Fibroblast of the aortic adventitia (primary cell): ENCODE measurements at regions not wholly inside any gene's neighbourhood (a gene's known extent, or its start where the extent isn't known, plus 50 kb on each side); places are given as distances from the start of the nearest gene placed in this dataset.
"Not testable (repeated sequence)": the region's sequence is repeated elsewhere in the genome, so short reads cannot be mapped to it uniquely, and the experiment has no call there.

Experiments
- DNase-seq: peaks from one replicate; pipeline ENCODE4 v3.0.0-alpha.2; 2010; ENCODE audit warnings: low read depth
- H3K4me3 ChIP-seq: 2 replicates; pipeline ENCODE4 v1.5.1; 2011; ENCODE audit warnings: low read depth, mild to moderate bottlenecking, control low read depth, low read length, moderate library complexity
- CTCF ChIP-seq: IDR thresholded peaks from 2 replicates; pipeline ENCODE4 v1.5.1; 2011; ENCODE audit warnings: mild to moderate bottlenecking, low read length, control low read depth, inconsistent platforms; ENCODE audit not compliant: insufficient read depth

- no peak for DNase-seq
- no peak overlapping the region for H3K4me3 ChIP-seq
- no peak for TF ChIP-seq CTCF
These were observed 600.4 kb downstream of the RFPL4B start for GRCh38 chr6:112947507-112947906.

GRCh38 chr6:112951829-112952228 is 604.7 kb downstream of the RFPL4B start:
- no peak for DNase-seq
- H3K4me3 ChIP-seq = no peak overlapping the region
- no peak for TF ChIP-seq CTCF

- not testable (repeated sequence) for DNase-seq, H3K4me3 ChIP-seq
These were observed 608.6 kb downstream of the RFPL4B start for GRCh38 chr6:112955743-112956142.

GRCh38 chr6:112956696-112957535 is 609.8 kb downstream of the RFPL4B start:
- no peak overlapping the region for H3K4me3 ChIP-seq
- no peak for TF ChIP-seq CTCF
- DNase-seq = peak; percentile 96

- DNase-seq = no peak
- H3K4me3 ChIP-seq = no peak overlapping the region
- TF ChIP-seq CTCF = no peak
These were observed 610.4 kb downstream of the RFPL4B start for GRCh38 chr6:112957536-112957916.

- not testable (repeated sequence) for H3K4me3 ChIP-seq
These were observed 613.0 kb downstream of the RFPL4B start for GRCh38 chr6:112960130-112960529.

GRCh38 chr6:112967974-112968373 is 620.8 kb downstream of the RFPL4B start:
- H3K4me3 ChIP-seq = no peak overlapping the region
- DNase-seq = no peak
- TF ChIP-seq CTCF = no peak

More at GRCh38 chr6:112960130-112960529, 613.0 kb downstream of the RFPL4B start:
- DNase-seq = not testable (repeated sequence)

- DNase-seq = no peak
These were observed 624.5 kb downstream of the RFPL4B start for GRCh38 chr6:112971651-112972050.

GRCh38 chr6:112974931-112975330 is 627.8 kb downstream of the RFPL4B start:
- H3K4me3 ChIP-seq, DNase-seq: not testable (repeated sequence)

More at GRCh38 chr6:112971651-112972050, 624.5 kb downstream of the RFPL4B start:
- no peak overlapping the region for H3K4me3 ChIP-seq
- no peak for TF ChIP-seq CTCF

GRCh38 chr6:112976579-112976978 is 629.4 kb downstream of the RFPL4B start:
- H3K4me3 ChIP-seq, DNase-seq: not testable (repeated sequence)
